Adrenal gland (tissue), 9 donors: ENCODE measurements at regions not wholly inside any gene's neighbourhood (a gene's known extent, or its start where the extent isn't known, plus 50 kb on each side); places are given as distances from the start of the nearest gene placed in this dataset.

Source experiments
- DNase-seq, 7 donors: peaks; one replicate each; pipeline ENCODE4 v3.0.0-alpha.2; 2019 to 2020
- H3K27ac ChIP-seq, 5 donors: fragments of 200-600 bp; sonication (generic) in 4 of 5; 1 replicate in 3 of 5; 2 replicates in 2 of 5; pipeline versions ENCODE4 v1.5.1 to v1.8.0; 2016 to 2020; ENCODE audit warnings: mild to moderate bottlenecking in 1 of 5
- H3K27me3 ChIP-seq: fragments of 200-600 bp; 2 replicates; pipeline ENCODE4 v1.8.0; 2021
- H3K36me3 ChIP-seq, 2 donors: fragments of 200-600 bp; replicated peaks in 1 of 2; 1 replicate in 1 of 2; 2 replicates in 1 of 2; pipeline versions ENCODE4 v1.5.1 to v1.8.0; 2018 to 2022
- H3K4me1 ChIP-seq, 2 donors: fragments of 200-600 bp; replicated peaks in 1 of 2; 1 replicate in 1 of 2; 2 replicates in 1 of 2; pipeline versions ENCODE4 v1.5.1 to v1.8.0; 2018 to 2021
- H3K4me3 ChIP-seq, 4 donors: fragments of 200-600 bp; sonication (generic) in 3 of 4; one replicate each; pipeline ENCODE4 v1.5.1; 2016 to 2018
- H3K9me3 ChIP-seq, 3 donors: fragments of 200-600 bp; sonication (generic) in 1 of 3; replicated peaks in 1 of 3; 1 replicate in 2 of 3; 2 replicates in 1 of 3; pipeline versions ENCODE4 v1.5.1 to v1.8.0; 2016 to 2021
- CTCF ChIP-seq, 6 experiments: fragments of 450-650 bp in 4 of 6; fragments of 200-600 bp in 2 of 6; sonication (generic) in 1 of 6; IDR thresholded peaks; 1 replicate in 5 of 6; 2 replicates in 1 of 6; pipeline versions ENCODE4 v1.5.1 to v1.8.0; 2016 to 2021; ENCODE audit warnings: antibody characterized with exemption in 6 of 6, mild to moderate bottlenecking in 2 of 6, moderate library complexity in 1 of 6
- POLR2A ChIP-seq, 2 donors: fragments of 450-650 bp; IDR thresholded peaks; one replicate each; pipeline ENCODE4 v1.6.1; 2017; ENCODE audit warnings: antibody characterized with exemption in 2 of 2, mild to moderate bottlenecking in 2 of 2, moderate library complexity in 1 of 2
- WGBS, 4 donors: extraction: QIAGEN DNeasy Blood & Tissue Kit in 2 of 4; methylation state at CpG; one replicate each; pipeline versions ENCODE4 v1.1.5 to v1.1.7; 2013 to 2017; 5-methylcytosine and 5-hydroxymethylcytosine counted together
- intact Hi-C, 2 donors: fragments of 100-400 bp; cut with DNase I; formaldehyde crosslinking; loops; one replicate each; pipeline versions ENCODE4 v1.14.1 to v1.15.0; 2022 to 2023
- donor health status: healthy with polysubstance abuse.
- donor health status: Bipolar disorder and iron deficiency.
- donor health status: DM: yes; HTN: yes; CAD: no.
- donor health status: DM: no; HTN: no; CAD: no.
- donor health status: DM: no; HTN: no; CAD: no.

- DNase-seq, result no peak
- peaks cover 9% of the 10 kb centered on the region for H3K27me3 ChIP-seq
- H3K27ac ChIP-seq, result no peak overlapping the region
- intact Hi-C loops, result no loop called here
- TF ChIP-seq POLR2A (IDR thresholded peaks at IDR 0.05) (no peak), CTCF (IDR thresholded peaks at IDR 0.05) (no peak)
- no peaks in the 10 kb centered on the region for H3K36me3 ChIP-seq
- no peak overlapping the region for H3K4me3 ChIP-seq
- no peaks in the 10 kb centered on the region for H3K9me3 ChIP-seq
- no peaks in the 10 kb centered on the region for H3K4me1 ChIP-seq
Measured at GRCh38 chrX:79588233-79588632, 221.1 kb upstream of the ITM2A start.

GRCh38 chrX:79573760-79574159 lies 206.6 kb upstream of the ITM2A start:
- Histone ChIP-seq H3K4me3 (no peak overlapping the region), H3K4me1 (no peaks in the 10 kb centered on the region), H3K36me3 (no peaks in the 10 kb centered on the region), H3K27me3 (peaks cover 5% of the 10 kb centered on the region), H3K9me3 (no peaks in the 10 kb centered on the region), H3K27ac (no peak overlapping the region)
- no peak for TF ChIP-seq CTCF (IDR thresholded peaks at IDR 0.05)
- TF ChIP-seq POLR2A (IDR thresholded peaks at IDR 0.05), result no peak
- intact Hi-C loops, result no loop called here
- WGBS, 4 donors, result 24 to 56% (median 31%) methylated on average over 1 of the region's 1 CpG
- no peak for DNase-seq

- Histone ChIP-seq H3K4me3 (no peak overlapping the region), H3K27ac (no peak overlapping the region), H3K27me3 (peaks cover 5% of the 10 kb centered on the region), H3K4me1 (no peaks in the 10 kb centered on the region), H3K36me3 (no peaks in the 10 kb centered on the region), H3K9me3 (no peaks in the 10 kb centered on the region)
- DNase-seq, result no peak
- WGBS, 4 donors, result 51 to 74% (median 62%) methylated on average over 6 of the region's 6 CpGs
- TF ChIP-seq CTCF (IDR thresholded peaks at IDR 0.05), result no peak
- TF ChIP-seq POLR2A (IDR thresholded peaks at IDR 0.05), result no peak
- intact Hi-C loops, result no loop called here
Measured at GRCh38 chrX:79572566-79572965, 205.4 kb upstream of the ITM2A start.

GRCh38 chrX:79570524-79571240 lies 203.5 kb upstream of the ITM2A start:
- H3K27me3 ChIP-seq, result peaks cover 5% of the 10 kb centered on the region
- 55 to 100% (median 64%) methylated on average over 1 to 8 of the region's 8 CpGs for WGBS, 4 donors
- no peaks in the 10 kb centered on the region for H3K4me1 ChIP-seq
- H3K27ac ChIP-seq, result no peak overlapping the region
- H3K9me3 ChIP-seq, result no peaks in the 10 kb centered on the region
- no peak for DNase-seq
- H3K4me3 ChIP-seq, result no peak overlapping the region
- intact Hi-C loops, result no loop called here
- H3K36me3 ChIP-seq, result no peaks in the 10 kb centered on the region
- no peak for TF ChIP-seq CTCF (IDR thresholded peaks at IDR 0.05)
